GM19468 (cell line): ENCODE measurements at regions not wholly inside any gene's neighbourhood (a gene's known extent, or its start where the extent isn't known, plus 50 kb on each side); places are given as distances from the start of the nearest gene placed in this dataset.
"Not testable (repeated sequence)": the region's sequence is repeated elsewhere in the genome, so short reads cannot be mapped to it uniquely, and the experiment has no call there.

ENCODE experiments used
- ATAC-seq: cut with Tn5 transposase; IDR thresholded peaks from one replicate; pipeline ENCODE4 v1.9.1; 2021; ENCODE audit warnings: mild to moderate bottlenecking, moderate library complexity, moderate number of reproducible peaks; ENCODE audit not compliant: unreplicated experiment; ENCODE audit errors: extremely low read depth

- ATAC-seq = not testable (repeated sequence)
These were observed 1502.6 kb upstream of the TPTE start for GRCh38 chr21:9018731-9019253.

- not testable (repeated sequence) for ATAC-seq
These were observed 1497.2 kb upstream of the TPTE start for GRCh38 chr21:9024006-9024767.

GRCh38 chr21:9026729-9027416 is 1494.5 kb upstream of the TPTE start:
- not testable (repeated sequence) for ATAC-seq

- ATAC-seq = not testable (repeated sequence)
These were observed 1494.0 kb upstream of the TPTE start for GRCh38 chr21:9027417-9027800.

- ATAC-seq = not testable (repeated sequence)
These were observed 1492.6 kb upstream of the TPTE start for GRCh38 chr21:9028624-9029431.

GRCh38 chr21:9030141-9030665 is 1491.2 kb upstream of the TPTE start:
- ATAC-seq = not testable (repeated sequence)

- not testable (repeated sequence) for ATAC-seq
These were observed 1489.7 kb upstream of the TPTE start for GRCh38 chr21:9031482-9032374.

GRCh38 chr21:9032547-9032946 is 1488.8 kb upstream of the TPTE start:
- not testable (repeated sequence) for ATAC-seq

- not testable (repeated sequence) for ATAC-seq
These were observed 1488.1 kb upstream of the TPTE start for GRCh38 chr21:9033295-9033694.

DNA sequence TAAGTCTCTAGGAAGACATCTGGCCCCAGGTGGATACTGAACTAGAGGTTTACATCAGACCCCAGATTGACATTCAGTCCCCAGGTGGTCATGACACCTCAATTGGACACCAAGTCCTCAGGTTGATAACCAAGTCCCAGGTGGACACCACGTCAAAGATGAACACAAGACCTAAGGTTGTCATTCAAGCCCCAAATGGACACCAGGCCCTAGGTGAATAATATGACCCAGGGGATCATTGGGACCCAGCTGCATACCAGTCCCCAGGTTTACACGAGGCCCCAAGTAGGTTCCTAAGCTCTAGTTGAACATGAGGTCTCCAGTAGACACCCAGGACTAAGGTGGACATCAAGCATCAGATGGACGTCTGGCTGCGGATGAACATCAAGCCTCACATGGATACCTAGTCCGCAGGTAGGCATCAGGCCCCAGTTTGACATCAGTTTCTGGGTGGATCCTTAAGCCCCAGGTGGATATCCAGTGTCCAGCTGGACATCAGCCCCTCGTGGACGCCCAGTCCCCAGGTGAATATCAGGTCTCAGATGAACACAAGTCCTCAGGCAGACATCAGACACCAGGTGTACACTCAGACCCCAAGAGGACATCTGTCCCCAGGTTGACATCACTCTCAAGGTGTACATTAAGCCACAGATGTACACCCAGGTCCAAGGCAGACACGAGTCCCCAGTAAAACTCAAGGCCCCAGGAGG is 1486.7 kb upstream of the TPTE start:
- ATAC-seq = not testable (repeated sequence)

- not testable (repeated sequence) for ATAC-seq
These were observed 1486.2 kb upstream of the TPTE start for GRCh38 chr21:9035225-9035624.

GRCh38 chr21:9035970-9036369 is 1485.4 kb upstream of the TPTE start:
- ATAC-seq = not testable (repeated sequence)

GRCh38 chr21:9036966-9037587 is 1484.3 kb upstream of the TPTE start:
- ATAC-seq = not testable (repeated sequence)

GRCh38 chr21:9037588-9038544 is 1483.5 kb upstream of the TPTE start:
- ATAC-seq = not testable (repeated sequence)

DNA sequence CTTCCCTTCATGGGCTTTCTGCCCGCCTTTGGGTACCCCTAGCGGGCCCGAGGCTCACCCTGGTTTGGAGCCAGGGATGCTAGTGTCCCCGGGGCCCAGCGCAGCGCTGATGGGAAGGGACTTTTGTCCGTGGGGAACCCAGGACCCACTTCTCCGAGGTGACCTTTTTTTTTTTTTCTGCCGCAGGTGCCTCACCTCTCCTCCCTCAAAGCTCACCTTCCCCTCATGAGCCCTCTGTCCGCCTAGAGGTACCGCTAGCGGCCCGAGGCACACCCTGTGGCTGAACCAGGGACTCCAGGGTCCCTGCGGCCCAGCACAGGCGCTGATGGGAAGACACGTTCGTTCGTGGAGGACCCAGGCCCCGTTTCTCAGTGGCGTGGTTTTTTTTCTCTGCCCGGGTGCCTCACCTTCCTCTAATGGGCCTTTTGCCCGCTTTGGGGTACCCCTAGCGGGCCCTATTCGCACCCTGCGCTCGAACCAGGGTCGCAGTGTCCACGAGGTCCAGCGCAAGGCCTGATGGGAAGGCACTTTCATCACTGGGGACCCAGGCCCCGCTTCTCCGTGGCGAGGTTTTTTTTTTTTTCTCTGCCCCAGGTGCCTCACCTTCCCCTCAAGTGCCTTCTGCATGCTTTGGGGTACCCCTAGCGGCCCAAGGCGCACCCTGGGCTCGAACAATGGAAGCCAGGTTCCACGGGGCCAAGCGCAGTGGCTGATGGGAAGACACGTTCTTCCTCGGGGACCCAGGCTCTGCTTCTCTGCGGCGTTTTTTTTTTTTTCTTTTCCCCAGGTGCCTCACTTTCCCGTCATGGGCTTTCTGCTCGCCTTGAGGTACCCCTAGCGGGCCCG is 1481.6 kb upstream of the TPTE start:
- ATAC-seq = not testable (repeated sequence)

DNA sequence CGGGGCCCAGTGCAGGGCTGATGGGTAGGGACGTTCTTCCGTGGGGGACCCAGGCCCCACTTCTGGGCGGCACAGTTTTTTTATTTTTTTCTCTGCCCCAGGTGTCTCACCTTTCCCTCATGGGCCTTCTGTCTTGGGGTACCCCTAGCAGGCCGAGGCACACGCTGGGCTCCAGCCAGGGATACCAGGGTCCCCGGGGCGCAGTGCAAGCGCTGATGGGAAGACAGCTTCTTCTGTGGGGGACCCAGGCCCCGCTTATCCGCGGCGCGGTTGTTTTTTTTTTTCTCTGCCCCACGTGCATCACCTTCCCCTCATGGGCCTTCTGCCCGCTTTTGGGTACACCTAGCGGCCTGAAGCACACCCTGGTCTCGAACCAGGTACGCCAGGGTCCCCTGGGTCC is 1481.0 kb upstream of the TPTE start:
- not testable (repeated sequence) for ATAC-seq
